HUDEP-2 (cell line): ENCODE measurements at regions not wholly inside any gene's neighbourhood (a gene's known extent, or its start where the extent isn't known, plus 50 kb on each side); places are given as distances from the start of the nearest gene placed in this dataset.

Experiments used
- DNase-seq, 76 experiments: peaks; one replicate each; lab custom pipeline; 2025; ENCODE audit not compliant: unreplicated experiment in 76 of 76; lab: John Stamatoyannopoulos, UW

DNA sequence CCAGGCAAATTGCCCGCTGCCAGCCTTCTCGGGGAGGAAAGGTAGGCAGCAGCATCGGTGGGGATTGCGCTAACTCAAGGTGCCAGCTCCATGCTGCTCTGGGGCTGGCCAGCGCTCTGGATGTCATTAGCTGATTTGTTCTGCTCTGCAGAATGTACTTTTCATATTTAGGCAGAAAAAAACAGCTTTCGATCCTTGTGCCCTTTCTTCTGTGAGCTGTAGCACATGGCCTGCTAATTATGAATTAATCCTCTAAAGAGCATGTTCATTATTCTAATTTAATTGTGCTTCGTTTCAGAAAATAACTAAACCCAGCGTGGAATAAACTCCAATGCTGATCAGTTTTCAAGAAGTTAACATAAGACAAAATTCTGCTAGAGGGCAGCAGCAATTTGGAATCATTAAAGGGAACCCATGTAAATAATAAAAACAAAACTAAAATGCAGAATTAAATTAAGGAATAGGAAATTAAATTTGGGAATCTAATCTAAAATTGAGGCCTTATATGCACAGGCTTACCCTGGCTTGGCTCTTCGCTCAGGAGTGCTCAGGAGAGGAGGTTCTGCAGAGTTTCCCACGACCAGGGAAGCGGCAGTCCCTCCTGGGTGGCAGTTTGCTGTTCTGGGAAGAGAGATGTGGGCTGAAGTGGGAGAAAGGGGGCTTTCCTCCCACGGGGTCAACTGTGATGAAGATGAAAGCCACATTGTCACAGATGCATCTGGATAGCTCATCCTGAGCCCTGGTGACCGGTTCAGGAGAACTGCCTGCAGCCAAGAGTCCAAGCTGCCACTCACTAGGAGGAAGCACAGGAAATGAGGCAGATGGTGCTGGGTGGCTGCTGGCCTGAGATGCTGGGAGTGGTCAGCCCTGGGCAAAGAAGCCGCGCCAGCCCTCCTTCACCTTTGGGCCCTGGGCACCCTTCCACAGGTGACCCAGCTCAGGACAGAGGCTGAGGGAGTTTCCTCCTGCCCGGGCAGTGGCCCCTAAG is 93.2 kb upstream of the PKDCC start:
- no peak for DNase-seq

DNA sequence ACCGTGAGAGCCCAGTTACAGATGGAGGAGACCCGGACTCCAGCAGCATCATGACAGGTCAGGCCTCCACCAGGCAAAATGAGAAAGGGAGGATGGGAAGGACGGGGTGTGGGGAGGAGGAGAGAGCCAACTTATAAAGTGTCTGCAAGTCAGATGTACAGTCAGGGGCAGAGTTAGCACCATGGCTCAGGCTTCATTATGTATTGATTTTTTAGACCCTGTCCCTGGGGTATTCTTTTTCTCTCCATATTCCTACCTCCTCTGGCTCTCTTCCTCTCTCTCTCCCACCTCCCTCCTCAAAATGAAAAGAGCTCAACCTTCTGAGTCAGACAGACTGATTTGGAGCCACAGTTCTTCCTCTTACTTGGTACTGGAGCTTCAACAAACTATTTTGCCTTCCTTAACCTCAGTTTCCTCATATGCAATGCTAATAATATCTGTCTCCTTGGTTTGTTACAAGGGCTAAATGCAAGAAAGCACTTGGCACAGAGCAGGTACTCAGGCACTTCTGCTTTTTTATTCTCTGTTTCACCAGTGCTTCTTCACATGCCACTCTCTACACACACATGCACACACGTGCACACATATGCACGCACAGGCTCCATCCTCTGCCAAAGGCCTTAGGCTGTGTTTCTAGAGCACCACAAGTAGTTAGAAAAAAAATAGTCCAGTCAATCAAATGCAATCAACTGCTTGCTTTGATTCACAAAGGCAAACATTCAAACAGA is 92.3 kb upstream of the PKDCC start:
- DNase-seq: no peak

DNA sequence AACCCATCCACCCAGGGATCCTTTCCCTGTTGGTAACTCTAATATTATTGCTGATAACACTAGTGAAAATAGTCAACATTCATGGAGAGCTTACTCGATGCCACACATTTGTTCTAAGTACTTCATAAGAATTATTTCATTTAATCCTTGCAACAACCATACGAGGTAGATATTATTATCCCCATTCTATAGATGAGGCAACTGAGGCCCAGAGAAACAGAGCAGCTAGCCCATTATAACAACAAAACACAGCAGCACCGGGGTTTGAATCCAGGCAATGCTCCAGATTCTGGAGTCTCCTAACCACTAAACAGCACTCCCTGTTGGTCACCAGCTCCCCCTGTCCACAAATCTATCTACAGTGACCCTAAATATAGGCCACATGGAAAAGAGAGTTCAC is 90.4 kb upstream of the PKDCC start:
- no peak for DNase-seq

DNA sequence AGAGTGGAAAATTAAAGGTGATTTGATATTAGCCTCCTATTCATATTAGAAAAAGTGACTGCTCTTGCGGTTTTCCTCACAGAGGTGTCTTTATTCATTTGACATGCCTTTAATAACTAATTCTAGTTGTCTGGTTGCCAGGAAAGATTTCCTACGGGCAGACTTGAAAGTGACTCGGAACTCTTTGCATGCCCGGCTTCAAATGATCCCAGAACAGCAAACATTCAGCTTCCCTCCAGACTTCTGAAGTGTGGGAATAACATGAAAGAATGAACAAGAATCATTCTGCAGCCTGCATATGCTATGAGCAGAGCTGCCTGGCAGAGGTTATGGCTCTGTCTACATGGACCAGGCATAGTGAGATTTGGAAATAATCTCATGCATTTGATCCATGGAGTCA is 89.6 kb upstream of the PKDCC start:
- DNase-seq: no peak

DNA sequence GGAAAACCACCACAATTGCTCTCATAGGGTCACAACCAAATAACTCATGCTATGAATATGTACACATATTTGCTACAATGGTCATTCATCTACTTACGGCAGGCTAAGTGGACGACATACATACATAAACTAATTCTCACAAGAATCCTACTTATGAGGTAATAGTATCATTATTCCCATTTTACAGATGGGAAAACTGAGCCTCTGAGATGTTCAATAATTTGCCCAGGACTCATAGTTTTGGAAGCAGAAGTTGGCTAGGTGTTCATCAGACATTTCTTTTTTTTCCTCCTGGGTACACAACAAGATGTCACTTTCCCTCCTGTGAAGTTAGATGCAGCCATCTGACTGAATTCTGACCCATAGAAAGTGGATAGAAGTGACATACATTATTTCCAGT is 89.0 kb upstream of the PKDCC start:
- DNase-seq: no peak

DNA sequence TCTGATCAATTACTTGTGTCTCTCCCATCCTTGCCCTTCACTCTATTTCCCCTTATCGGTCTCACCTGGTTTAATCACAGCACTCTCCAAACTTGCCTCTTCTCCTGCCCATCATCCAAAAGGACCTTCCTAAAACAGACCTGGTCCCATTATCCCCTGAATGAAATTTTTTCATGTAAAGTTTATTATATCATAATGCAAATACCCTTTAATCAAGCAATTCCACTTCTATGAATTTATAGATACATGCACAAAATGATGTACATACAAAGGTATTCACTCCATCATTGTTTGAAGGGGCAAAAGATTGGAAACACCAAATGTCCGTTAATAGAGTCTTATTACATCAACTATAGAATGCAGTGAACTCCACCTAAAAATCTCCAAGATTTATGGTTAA is 88.1 kb upstream of the PKDCC start:
- no peak for DNase-seq

DNA sequence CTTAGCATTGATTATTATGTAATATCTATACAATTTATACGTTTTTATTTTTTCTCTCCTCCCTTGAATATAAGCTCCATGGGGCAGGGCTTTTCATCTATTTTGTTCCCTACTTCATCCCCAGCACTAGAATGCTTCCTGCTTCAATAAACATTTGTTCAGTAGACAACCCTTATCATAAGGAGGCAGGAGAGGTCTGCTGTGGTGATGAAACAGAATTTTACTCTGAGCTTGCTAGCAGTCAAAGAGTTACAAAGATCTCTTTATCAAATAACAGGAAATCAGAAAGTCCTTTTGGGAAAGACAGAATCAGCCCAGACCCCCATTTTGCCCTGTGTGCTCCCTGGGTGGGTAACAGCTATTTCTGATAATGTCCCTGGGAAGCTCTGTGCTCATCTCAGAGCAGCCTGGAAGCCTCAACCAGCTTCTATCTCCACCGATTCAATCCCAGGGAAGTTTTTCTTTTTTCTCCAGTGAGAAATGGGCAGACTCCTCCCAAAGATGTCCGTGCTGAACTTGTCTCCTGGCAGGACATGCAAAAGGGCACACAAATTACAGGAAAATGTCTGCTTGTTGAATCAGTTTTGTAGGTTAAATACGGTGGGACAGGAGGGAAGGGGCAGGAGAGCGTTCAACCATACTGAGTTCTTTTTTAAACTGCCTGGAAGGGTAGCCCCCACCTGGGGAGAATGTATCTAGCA is 84.7 kb upstream of the PKDCC start:
- DNase-seq: no peak

DNA sequence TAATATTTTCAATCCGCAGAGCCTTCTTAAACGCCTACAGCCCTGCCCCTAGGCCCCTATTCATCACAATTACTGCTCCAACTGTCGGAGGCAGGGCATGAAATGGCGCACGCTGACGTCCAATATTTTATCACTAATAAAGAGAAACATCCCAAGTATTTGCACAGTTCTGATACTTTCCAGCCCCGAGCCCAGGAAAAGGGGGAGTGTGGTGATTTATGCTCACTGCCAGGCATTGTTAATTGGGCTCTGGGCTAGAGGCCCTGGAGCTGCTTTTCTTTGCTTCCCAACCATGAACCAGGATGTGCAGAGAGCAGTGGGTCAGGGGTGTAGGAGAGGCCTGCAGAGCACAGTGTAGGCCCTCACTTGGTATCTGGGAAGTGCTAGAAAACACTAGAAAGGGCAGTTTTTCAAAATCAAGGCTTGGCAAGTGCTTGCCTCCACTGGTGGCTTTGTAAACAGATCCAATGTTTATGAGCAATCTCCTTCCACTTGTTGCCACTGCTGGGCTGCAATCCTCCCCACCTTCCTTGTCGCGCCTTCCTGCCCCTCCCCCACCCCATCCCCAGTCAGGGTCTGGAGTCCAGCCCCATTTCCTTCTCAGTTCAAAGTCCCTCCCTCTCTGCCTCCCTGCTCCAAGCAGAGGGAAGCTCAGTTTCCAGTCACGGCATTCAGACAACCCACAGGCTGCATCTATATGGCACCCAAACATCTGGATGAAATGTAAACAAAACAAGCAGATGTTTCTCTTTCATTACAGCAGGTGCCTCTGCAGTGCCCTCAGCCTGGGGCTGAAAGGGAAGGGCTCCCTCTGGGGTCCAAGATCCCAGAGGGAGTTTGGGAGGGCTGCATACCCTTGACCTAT is 83.9 kb upstream of the PKDCC start:
- DNase-seq: no peak

DNA sequence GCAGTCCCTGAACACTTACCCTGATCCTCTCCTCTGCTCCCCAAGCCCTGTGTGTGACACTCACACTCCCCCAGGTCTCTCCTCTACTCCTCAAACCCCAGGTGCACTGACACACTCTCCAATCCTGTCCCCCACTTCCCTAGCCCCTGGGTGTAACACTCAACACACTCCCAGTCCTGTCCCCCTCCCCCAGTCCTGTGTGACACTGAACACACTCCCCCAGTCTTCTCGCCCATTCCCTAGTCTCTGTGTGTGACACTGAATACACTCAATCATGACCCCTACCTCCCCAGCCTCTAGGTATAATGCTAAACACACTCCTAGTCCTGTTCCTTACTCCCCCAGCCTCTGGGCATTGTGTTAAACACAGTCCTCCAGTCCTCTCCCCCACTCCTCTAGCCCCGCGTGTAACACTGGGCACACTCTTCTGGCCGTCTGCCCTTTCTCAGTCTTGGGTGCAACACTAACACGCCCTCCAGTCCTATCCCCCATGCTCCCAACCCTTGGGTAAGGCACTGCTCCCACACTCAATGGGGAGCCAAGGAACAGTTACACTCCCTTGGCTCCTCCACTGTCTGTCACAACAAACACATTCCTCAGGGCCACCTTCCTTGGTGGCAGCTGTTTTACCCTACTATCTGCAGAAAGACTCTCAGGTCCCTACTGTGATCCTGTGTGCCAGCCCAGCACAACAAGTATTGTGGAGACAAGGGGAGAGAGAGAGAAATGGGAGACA is 82.5 kb upstream of the PKDCC start:
- no peak for DNase-seq

DNA sequence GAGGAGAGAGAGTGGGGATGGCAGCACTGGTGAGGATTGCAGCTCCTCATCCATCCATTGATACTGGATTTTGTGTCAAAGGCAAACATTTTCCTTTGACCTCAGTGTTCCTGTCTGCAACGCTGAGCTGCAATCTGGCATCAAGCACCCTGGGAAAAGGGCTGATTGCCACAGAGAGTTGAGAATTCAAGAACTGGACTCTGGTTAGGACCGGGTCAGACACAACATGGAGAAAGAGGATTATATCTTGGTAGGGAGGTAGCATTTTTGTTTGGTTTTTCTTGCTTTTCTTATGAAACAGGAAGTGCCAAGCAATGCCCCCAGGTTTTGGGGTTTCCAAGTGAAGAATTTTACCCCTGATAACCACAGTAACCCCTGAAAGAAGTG is 81.9 kb upstream of the PKDCC start:
- no peak for DNase-seq

DNA sequence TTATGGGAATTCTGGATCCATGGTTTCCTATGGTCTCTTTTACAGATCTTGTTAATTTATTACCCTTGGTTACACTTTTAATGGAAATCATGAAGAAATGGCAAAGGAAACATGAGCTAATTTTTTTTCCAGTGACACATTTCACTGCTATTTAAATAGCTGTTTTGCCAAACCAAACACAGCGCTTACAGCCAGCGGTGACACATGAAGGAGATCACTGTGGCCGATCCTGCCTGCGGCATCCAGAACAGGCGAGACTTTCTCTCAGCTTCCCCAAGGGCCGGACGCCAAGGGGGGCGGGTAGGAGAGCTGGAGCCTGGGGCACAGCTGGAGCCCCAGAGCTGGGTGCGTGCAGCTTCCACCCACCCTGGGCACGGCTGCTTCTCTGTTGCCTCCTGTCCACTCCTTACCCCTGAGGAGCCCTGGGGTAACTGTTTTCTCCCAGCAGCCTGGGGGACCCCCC is 81.4 kb upstream of the PKDCC start:
- no peak for DNase-seq

DNA sequence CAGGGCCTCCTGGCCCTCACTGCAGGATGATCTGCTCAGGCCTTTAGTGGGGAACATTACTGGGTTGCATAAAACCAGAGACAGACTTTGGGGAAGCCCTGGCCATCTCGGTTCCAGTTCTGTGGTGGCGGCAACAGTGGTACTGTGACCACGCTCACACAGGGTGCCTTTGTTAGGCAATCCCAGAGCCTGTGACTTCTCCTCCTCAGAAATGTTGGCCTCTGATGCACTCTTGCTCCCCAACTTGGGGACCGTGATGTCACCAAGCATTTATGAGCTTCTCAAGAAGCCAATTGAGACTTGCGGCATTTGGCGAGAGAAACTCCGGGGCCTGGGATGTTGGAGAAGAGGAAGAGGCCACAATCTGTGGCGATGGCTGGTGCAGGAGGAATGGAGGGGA is 80.9 kb upstream of the PKDCC start:
- DNase-seq: no peak

DNA sequence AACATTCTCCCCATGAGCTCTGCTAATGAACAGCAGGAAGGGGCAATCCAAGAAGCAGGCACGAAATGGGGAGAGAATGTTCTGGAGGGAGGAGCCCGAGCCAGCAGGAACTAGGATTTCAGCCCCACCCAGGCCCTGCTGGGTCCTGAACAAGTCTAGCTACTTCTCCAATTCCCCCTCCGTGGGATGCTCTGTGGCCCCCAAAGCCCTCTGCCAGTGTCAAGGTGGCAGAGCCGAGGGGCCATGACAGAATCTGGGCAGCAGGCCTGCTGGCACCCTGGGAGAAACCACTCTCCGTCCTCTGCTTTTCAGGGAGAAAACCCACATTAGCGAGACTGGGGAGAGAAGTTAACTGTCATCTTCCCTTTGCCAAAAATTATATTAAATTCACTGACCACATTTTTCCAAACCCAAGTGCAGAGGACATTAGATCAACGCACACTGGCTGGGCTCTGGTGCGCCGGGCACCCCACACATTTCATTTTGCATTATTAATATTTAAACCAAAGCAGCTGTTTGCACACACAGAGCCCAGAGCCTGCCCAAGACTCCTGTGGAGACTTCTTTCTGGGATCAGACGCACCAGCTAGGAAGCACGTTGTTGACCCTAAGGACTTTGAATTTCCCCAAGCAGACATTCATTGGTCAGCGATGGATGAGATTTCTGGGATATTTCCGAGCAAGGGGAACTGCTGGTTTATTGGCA is 80.2 kb upstream of the PKDCC start:
- DNase-seq: no peak

DNA sequence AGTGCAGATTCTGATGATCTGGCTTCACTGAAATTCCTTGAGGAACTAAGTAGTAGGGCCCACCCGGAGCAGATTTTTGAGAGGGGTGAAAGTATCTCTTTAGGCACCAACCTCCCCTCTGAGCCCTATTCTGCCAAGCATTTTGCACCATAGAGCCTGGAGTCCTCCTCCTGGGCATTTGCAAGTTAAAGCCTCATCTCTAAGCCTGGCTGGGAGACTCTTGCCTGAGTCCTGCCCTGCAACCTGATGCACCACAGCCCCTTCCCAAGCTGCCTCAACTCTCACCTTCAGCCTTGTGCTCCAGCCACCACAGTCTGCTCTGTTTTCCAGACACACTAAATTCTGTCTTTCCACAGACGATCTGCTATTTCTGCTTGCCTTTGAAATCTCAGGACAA is 79.6 kb upstream of the PKDCC start:
- no peak for DNase-seq

DNA sequence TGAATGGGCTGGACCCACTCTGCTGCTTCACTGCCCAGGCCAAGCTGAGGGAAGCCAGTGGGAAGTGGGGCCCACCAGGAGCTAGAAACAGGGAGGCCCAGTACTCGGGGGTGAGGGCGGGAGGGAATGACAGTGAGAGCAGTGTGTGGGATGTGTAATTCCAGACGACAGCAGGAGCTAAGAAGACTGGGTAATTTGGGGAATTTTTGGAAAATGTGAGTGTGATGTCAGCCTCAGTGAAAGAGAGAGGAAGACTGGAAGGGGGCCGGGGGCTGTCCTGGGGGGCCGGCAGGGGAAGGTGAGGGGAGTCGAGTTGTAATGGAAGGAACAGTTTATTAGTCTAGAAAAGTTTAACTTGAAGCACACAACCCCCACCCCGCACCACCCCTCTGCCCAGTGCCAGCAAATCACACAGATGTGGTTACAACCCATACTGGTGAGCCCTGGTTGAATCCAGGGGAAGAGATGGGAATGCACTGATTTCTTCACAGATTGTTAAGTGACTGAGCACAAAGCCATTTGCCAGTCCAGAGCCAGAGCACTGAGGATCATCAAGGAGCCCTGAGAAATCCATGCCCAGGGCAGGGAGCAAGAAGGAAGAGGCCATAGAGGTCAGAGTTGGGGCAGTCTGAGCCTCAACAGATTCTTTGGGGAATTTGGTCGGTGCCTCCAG is 76.7 kb upstream of the PKDCC start:
- DNase-seq: no peak

DNA sequence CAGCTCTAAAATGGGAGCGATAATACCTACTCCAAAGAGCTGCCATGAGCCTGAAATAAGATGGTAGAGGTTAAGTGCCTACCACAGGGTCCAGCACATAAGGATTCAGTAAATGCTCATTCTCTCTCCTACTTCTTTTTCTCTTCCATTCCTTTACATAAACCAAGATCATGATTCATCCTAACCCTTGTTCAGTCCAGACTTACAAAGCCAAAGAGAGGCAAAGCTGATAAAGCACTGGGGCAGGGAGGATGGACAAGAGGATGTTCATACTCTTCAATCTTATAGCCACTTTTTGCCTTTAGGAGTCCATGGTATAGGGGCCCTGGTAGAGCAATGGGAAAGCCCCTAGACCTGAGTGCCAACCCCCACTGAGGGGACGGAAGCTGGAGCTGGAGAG is 75.6 kb upstream of the PKDCC start:
- DNase-seq: no peak

DNA sequence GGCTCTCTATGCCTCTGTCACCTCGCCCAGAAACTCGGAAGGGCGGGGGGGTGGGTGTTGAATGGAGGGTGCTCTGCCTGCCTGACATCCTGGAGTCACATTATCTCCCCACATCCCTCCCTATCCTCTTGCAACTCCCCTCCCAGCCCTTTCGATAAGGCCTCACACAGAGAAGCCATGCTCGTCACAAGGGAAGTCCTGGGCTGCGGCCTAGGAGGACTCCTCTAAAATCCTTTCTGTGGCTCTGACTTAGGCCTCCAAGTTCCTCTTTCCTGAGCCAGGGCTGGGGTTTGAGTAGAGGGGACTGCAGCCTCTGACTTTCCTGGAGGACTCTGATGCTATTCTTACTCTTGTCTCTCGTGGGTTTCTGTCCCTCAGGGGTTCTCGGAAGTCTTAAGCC is 75.0 kb upstream of the PKDCC start:
- DNase-seq: no peak

DNA sequence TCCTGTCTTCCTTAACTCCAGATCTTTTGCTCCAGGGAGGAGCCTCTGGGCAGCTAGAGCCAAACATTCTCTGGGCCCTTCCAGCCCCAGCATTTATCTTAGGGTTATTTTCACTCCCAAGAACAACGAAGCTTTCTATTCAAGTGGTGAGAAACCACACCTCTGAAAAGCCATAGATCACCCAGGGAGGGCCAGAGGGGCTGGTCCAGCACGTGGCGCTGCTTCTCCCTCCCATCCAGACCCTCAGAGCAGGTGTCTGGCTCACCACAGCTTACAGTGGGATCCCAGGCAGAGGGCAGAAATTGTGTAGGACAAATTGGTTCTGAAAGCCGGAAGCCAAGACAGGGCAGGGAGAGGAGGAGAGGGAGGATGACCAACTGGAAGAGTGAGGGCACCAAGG is 74.0 kb upstream of the PKDCC start:
- no peak for DNase-seq

DNA sequence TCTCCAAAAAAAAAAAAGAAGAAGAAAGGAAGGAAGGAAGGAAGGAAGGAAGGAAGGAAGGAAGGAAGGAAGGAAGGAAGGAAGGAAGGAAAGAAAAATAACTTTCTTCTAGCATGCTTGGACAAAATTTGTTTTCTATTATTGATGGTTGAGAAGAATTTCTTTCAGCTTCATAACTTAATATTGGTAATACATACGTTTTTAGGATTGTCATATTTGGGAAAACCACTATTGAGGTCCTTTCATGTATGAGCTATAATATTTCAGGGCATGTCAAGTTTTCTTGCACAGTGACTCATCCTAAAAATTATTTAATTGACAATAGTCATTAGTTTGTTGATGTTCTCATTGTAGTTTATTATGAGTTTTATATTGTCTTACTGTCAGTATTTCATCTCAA is 66.4 kb upstream of the PKDCC start:
- no peak for DNase-seq
